GM21825 (cell line): ENCODE measurements at regions not wholly inside any gene's neighbourhood (a gene's known extent, or its start where the extent isn't known, plus 50 kb on each side); places are given as distances from the start of the nearest gene placed in this dataset.
A peak's percentile ranks its signal among the peaks of the same experiment; 100 is the strongest.

ENCODE experiments used
- ATAC-seq: cut with Tn5 transposase; IDR thresholded peaks from one replicate; pipeline ENCODE4 v1.9.1; 2021; ENCODE audit warnings: mild to moderate bottlenecking, moderate library complexity; ENCODE audit not compliant: unreplicated experiment

- no peak for ATAC-seq
These were observed 892.1 kb upstream of the ACVR2A start for GRCh38 chr2:146952696-146953095.

- ATAC-seq, result no peak
These were observed 893.9 kb upstream of the ACVR2A start for GRCh38 chr2:146950911-146951310.

- ATAC-seq, result no peak
These were observed 894.5 kb upstream of the ACVR2A start for GRCh38 chr2:146950361-146950760.

- no peak for ATAC-seq
These were observed 895.4 kb upstream of the ACVR2A start for GRCh38 chr2:146949400-146949799.

GRCh38 chr2:146944601-146945000, 900.2 kb upstream of the ACVR2A start:
- no peak for ATAC-seq

GRCh38 chr2:146939991-146940685, 904.7 kb upstream of the ACVR2A start:
- ATAC-seq, result no peak

- no peak for ATAC-seq
These were observed 909.9 kb upstream of the ACVR2A start for GRCh38 chr2:146934921-146935320.

- peak; percentile 72 for ATAC-seq
These were observed 913.7 kb upstream of the ACVR2A start for GRCh38 chr2:146931109-146931508.

GRCh38 chr2:146927080-146927711, 917.6 kb upstream of the ACVR2A start:
- no peak for ATAC-seq

- no peak for ATAC-seq
These were observed 926.5 kb upstream of the ACVR2A start for GRCh38 chr2:146918280-146918679.

GRCh38 chr2:146917431-146918042, 927.3 kb upstream of the ACVR2A start:
- no peak for ATAC-seq

GRCh38 chr2:146916914-146917313, 927.9 kb upstream of the ACVR2A start:
- ATAC-seq, result no peak

- ATAC-seq, result no peak
These were observed 931.4 kb upstream of the ACVR2A start for GRCh38 chr2:146913476-146913875.

- ATAC-seq, result no peak
These were observed 932.3 kb upstream of the ACVR2A start for GRCh38 chr2:146912536-146912935.

- no peak for ATAC-seq
These were observed 936.1 kb upstream of the ACVR2A start for GRCh38 chr2:146908776-146909175.

GRCh38 chr2:146898083-146898482, 946.7 kb upstream of the ACVR2A start:
- no peak for ATAC-seq

GRCh38 chr2:146894514-146894913, 950.3 kb upstream of the ACVR2A start:
- ATAC-seq, result no peak

- ATAC-seq, result no peak
These were observed 951.3 kb upstream of the ACVR2A start for GRCh38 chr2:146893500-146894041.

- no peak for ATAC-seq
These were observed 954.3 kb upstream of the ACVR2A start for GRCh38 chr2:146890491-146890890.

- no peak for ATAC-seq
These were observed 964.9 kb upstream of the ACVR2A start for GRCh38 chr2:146879882-146880281.

- no peak for ATAC-seq
These were observed 970.6 kb upstream of the ACVR2A start for GRCh38 chr2:146874260-146874658.

GRCh38 chr2:146873646-146874259, 971.1 kb upstream of the ACVR2A start:
- no peak for ATAC-seq
